GM21367 (cell line): ENCODE measurements at regions not wholly inside any gene's neighbourhood (a gene's known extent, or its start where the extent isn't known, plus 50 kb on each side); places are given as distances from the start of the nearest gene placed in this dataset.
"Not testable (repeated sequence)": the region's sequence is repeated elsewhere in the genome, so short reads cannot be mapped to it uniquely, and the experiment has no call there.

Experiments used
- ATAC-seq: cut with Tn5 transposase; IDR thresholded peaks from one replicate; pipeline ENCODE4 v1.9.1; 2021; ENCODE audit not compliant: unreplicated experiment

GRCh38 chr6:19569563-19569962 is 267.6 kb upstream of the ID4 start:
- ATAC-seq = no peak

DNA sequence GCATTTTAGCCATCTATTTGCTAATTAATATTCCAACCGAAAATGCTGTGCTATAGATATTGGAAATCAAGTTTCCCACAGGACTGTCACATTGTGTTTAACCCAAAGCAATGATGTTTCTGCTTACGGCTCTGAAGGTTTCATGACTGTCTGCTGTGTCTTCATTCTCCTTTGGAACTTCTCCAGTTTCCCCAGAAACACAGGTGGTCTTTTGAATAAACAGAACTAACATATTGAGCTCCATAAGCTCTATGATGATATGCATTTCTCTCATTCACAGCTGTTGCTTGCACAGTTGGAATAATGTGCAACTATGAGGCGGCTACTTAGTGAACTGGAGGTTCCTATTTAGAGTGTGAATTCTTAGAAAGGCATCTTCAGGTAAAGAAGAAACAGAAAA is 266.0 kb upstream of the ID4 start:
- no peak for ATAC-seq

DNA sequence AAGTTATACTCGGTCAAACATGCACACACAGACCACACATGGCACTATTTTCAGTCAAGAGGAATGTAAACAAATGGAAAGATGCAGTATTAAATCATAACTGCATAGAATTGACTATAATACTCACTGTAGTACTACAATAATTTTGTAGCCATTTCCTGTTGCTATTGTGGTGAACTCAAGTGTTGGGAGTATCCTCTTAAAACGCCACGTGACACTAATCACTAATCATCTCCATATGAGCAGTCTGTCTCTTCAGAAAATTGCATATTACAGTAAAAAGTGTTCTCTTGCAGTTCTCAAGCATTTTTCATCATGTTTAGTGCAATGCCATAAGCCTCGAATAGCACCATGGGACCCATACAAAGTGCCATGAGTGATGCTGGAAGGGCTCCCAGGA is 258.7 kb upstream of the ID4 start:
- no peak for ATAC-seq

DNA sequence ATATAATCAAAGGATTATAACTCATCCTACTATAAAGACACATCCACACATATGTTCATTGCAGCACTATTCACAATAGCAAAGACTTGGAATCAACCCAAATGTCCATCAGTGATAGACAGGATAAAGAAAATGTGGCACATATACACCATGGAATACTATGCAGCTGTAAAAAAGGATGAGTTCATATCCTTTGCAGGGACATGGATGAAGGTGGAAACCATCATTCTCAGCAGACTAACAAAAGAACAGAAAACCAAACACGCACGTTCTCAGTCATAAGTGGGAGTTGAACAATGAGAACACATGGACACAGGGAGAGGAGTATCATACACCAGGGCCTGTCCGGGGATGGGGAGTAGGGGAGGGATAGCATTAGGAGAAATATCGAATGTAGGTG is 253.0 kb upstream of the ID4 start:
- ATAC-seq = not testable (repeated sequence)

DNA sequence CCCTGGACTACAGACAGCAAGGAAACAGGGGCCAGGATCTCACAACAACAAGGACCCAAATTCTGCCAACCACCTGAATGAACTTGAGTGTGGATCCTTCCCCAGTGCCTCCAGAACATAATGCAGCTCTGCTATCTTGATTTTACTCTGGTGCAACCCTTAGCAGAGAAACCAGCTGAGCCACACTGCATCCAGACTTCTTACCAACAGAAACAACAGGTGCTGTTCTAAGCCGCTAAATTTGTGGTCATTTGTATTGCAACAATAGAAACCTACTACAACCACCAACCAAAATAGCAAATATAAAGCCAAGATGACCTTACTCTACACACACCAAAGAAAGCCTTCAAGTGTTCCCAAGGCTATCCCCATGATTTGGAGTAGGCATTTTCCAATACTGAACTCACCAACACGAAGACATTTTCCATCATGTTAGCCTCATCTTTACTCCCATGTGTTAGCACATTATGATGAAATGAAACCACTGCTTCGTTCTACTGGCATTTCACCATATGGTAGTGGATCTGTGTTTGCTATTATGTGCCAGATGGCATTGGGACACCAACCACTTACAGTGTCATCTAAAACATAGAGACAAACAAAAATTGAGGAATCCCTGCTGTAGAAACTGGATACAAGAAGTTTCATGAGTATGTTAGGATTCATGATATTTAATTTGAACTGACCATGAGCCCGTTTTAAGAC is 249.8 kb upstream of the ID4 start:
- no peak for ATAC-seq

DNA sequence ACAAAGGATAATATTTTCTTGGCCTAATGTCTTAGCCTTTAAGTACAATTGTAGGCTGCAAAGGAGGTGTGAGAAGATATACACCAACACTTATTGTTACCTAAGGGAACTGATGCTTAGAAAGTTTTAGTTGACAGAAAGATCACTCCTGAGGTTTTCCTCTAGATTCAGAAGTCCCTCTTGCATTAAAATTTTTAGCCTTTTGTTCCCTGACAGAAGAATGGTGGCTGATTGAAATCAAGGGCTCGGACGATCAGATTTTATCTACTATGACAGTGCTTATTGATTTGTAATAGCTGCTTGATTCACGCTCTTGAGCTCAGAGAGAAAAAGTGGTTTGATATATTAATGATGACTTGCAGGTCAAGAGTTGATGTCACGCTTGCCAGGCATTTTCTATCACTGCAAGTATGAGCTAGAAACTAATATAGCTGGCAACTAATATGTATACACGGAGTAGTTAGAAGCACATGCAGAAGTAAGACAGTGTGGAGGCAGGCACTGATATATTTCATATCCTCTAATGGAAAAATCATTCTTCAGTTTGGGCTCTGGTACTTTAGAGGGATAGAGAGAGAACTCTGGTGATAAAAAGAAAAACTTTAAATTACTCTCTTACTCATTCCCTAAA is 246.6 kb upstream of the ID4 start:
- no peak for ATAC-seq

DNA sequence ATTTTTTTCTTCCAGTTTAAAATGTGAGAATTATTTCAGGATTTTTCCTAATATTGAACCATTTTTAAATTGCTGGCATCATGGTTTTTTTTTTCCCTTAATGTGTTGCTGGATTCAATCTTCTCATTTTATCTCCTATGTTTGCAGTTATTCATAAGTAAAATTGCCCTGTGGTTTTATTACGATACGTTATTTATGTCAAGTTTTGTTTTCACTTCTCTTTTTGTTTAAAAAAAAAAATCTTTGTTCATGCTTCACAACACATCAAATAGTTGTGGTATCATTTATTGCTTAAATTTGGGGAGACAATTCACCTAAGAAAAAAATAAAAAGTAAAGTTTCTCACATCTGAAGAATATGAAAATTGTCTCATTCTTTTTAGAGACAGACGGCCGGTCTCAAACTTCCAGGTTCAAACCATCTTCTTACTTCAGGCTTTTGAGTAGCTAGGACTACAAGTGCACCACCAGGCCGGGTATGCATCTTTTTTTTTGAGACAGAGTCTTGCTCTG is 239.3 kb upstream of the ID4 start:
- no peak for ATAC-seq

- ATAC-seq = no peak
Observed at GRCh38 chr6:19599796-19600464, 237.2 kb upstream of the ID4 start.

- ATAC-seq = no peak
Observed at GRCh38 chr6:19602434-19603013, 234.6 kb upstream of the ID4 start.

DNA sequence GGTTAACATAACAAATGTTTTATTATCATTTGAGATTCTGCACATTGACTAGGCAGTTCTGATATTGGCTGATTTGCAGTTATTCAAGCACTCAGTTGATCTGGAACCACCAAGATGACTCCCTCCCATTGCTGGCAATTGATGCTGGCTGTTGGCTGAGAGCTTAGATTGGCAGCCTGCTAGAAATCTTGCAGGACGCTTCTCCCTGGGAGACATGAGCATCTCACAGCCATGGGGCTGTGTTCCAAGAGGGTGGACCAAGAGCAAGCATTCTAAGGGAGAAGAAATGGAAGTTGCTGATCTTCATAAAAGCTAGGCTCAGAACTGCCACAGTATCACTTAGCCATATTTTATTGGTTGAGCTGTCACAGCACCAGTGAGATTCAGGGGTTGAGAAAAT is 233.4 kb upstream of the ID4 start:
- ATAC-seq = no peak

GRCh38 chr6:19605624-19606023 is 231.5 kb upstream of the ID4 start:
- ATAC-seq = no peak

DNA sequence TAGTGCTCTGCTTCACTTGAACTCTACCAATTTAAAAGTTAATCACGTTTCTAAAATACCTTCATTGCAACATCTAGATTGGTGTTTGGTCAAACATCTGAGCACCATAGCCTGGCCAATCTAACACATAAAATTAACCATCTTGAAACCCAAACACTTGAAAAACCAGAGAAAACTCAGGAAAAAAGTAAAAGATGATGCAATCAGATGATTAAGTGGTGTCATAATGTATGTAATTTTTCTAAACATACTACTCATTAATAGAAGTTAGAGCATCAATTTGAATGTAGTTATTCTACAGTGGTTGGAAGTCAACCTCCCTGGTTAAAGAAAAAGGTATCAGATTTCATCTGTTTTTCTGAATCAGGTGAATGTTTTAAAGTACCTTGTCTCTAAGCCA is 228.6 kb upstream of the ID4 start:
- ATAC-seq = no peak

DNA sequence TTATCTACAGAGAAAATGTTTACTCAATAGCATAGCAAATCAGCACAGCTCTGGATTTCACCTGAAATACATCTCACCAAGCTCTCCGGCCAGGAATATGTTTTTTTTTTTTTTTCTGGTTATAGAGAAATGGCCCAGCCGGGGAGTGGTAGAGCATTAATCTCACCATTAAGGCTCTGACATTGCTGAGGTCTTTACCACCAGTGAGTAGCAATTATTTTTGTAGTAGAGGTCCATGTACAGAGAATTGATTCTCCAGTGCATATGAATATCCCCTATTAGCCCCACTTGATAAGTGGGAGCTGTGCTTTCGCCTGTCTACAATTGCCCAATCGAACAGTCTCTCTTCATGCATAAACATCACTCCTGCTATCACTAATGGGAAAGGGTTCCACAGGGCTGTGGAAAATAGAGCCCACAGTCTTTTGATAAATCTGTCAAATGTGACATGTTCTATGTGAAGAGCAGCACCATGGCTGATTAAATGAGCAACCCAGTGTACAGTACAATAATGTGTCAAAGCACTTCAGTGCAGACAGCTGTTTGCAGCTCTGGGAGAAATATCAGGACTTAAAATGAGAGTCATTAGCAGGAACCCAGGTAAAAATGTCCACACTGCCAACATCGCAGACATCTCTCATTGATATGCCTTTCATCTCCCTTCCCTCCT is 227.1 kb upstream of the ID4 start:
- no peak for ATAC-seq

DNA sequence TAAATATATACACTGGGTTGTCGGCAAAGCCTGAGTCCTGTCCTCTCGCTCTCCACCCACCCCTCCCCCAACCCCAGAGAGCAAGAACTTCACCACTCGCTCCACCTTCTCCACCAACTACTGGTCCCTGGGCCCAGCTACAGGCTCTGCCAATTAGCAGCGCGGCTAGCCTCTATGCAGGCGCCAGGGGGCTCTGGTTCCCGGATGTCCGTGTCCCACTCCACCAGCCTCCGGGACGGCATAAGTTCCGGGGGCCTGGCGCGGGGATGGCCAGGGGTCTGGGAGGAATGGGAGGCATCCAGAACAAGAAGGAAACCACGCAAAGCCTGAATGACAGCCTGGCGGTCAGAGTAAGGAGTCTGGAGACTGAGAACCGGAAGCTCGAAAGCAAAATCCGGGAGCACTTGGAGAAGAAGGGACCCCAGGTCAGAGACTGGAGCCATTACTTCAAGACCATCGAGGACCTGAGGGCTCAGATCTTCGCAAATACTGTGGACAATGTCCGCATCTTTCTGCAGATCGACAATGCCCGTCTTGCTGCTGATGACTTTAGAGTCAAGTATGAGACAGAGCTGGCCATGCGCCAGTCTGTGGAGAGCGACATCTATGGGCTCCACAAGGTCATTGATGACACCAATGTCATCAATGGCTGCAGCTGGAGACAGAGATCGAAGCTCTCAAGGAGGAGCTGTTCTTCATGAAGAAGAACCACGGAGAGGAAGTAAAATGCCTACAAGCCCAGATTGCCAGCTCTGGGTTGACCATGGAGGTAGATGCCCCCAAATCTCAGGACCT is 224.3 kb upstream of the ID4 start:
- not testable (repeated sequence) for ATAC-seq

GRCh38 chr6:19613678-19614077 is 223.5 kb upstream of the ID4 start:
- ATAC-seq = no peak

DNA sequence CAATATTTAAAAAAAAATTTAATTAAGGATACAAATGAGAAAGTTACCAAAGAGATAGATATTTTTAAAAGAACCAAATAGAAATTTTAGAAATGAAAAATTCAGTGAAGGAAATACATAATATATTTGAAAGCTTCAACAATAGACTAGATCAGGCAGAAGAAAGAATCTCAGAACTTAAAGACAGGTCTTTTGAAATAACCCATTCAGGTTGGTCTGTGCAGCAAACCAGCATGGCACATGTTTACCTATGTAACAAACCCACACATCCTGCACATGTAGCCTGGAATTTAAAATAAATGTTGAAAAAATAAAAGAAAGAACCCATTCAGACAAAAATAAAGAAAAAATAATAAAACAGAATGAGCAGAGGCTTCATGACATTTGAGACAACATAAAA is 221.1 kb upstream of the ID4 start:
- no peak for ATAC-seq

- ATAC-seq = no peak
Observed at GRCh38 chr6:19632230-19632629, 204.9 kb upstream of the ID4 start.

DNA sequence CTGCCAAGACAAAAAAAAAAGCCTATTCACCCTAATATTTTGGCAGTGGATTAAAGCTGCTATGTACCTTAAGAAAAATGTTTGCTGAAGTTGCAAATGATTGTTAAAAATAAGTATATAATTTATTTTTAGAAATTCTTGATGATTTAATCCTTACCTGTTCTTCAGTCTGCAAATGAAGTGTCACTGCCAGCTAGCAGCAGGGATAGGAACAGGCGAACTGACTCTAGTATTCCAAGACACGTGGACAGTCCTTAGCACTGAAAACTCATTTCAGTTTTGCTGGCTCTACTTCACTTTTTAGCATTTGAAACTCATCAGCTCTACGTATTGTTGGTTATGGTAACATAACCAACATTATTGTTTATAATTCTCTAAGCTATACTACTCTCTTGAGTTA is 204.4 kb upstream of the ID4 start:
- ATAC-seq = no peak

GRCh38 chr6:19635728-19636127 is 201.4 kb upstream of the ID4 start:
- ATAC-seq = no peak

DNA sequence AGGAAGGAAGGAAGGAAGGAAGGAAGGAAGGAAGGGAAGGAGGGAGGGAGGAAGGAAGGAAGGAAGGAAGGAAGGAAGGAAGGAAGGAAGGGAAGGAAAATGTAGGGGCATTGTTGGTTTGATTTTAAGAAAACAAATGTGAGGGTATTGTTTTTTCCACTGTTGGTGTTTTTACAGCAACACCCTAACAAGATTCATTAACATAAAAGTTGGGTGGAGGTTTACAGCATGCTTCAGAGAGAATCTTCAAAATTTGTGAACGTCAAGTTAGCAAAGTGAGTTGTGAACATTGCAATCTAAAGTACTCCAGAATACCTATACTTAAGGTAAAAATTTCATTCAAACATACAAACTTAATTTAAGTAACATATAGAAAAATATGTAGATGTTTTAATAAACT is 200.2 kb upstream of the ID4 start:
- no peak for ATAC-seq

GRCh38 chr6:19638931-19639330 is 198.2 kb upstream of the ID4 start:
- ATAC-seq = no peak
